Stomach (tissue), 4 donors: ENCODE measurements at regions not wholly inside any gene's neighbourhood (a gene's known extent, or its start where the extent isn't known, plus 50 kb on each side); places are given as distances from the start of the nearest gene placed in this dataset.

Experiments
- CTCF ChIP-seq, 7 experiments: fragments of 450-650 bp in 4 of 7; fragments of 200-600 bp in 3 of 7; sonication (generic) in 3 of 7; IDR thresholded peaks; one replicate each; pipeline ENCODE4 v1.5.1; 2016 to 2019; ENCODE audit warnings: antibody characterized with exemption in 7 of 7, control low read depth in 2 of 7, mild to moderate bottlenecking in 1 of 7
- EP300 ChIP-seq: sonication (generic); formaldehyde crosslinking; IDR thresholded peaks from one replicate; pipeline ENCODE4 v1.6.1; 2017; ENCODE audit warnings: antibody characterized with exemption
- POLR2A ChIP-seq, 4 donors: fragments of 450-650 bp; IDR thresholded peaks; one replicate each; pipeline ENCODE4 v1.6.1; 2016; ENCODE audit warnings: antibody characterized with exemption in 4 of 4, control low read depth in 2 of 4, mild to moderate bottlenecking in 1 of 4, moderate library complexity in 1 of 4
- POLR2AphosphoS5 ChIP-seq, 3 donors: sonication (generic); formaldehyde crosslinking; IDR thresholded peaks; one replicate each; pipeline ENCODE4 v1.6.1; 2016; ENCODE audit warnings: antibody characterized with exemption in 3 of 3

- TF ChIP-seq POLR2AphosphoS5 (IDR thresholded peaks at IDR 0.05), result no peak
- no peak for TF ChIP-seq CTCF (IDR thresholded peaks at IDR 0.05)
- TF ChIP-seq POLR2A (IDR thresholded peaks at IDR 0.05), result no peak
- TF ChIP-seq EP300, result no peak
Measured at GRCh38 chr6:139779988-139780774, 405.7 kb upstream of the CITED2 start.
